ENCODE measurements at regions not wholly inside any gene's neighbourhood (a gene's known extent, or its start where the extent isn't known, plus 50 kb on each side); places are given as distances from the start of the nearest gene placed in this dataset.
"Not testable (repeated sequence)": the region's sequence is repeated elsewhere in the genome, so short reads cannot be mapped to it uniquely, and the experiment has no call there.

GRCh38 chr2:16464641-16465040 lies 201.0 kb downstream of the CYRIA start:
- no peak for DNase-seq (ENCODE audit: low read depth)

GRCh38 chr2:16462958-16463357 lies 202.7 kb downstream of the CYRIA start:
- DNase-seq (ENCODE audit: low read depth), result no peak

- no peak for DNase-seq (ENCODE audit: low read depth)
These were observed 204.0 kb downstream of the CYRIA start for GRCh38 chr2:16461672-16462071.

- no peak for DNase-seq (ENCODE audit: low read depth)
These were observed 206.0 kb downstream of the CYRIA start for GRCh38 chr2:16459606-16460005.

GRCh38 chr2:16454621-16455020 lies 211.0 kb downstream of the CYRIA start:
- DNase-seq (ENCODE audit: low read depth), result no peak

GRCh38 chr2:16452123-16452522 lies 213.5 kb downstream of the CYRIA start:
- no peak for DNase-seq (ENCODE audit: low read depth)

DNA sequence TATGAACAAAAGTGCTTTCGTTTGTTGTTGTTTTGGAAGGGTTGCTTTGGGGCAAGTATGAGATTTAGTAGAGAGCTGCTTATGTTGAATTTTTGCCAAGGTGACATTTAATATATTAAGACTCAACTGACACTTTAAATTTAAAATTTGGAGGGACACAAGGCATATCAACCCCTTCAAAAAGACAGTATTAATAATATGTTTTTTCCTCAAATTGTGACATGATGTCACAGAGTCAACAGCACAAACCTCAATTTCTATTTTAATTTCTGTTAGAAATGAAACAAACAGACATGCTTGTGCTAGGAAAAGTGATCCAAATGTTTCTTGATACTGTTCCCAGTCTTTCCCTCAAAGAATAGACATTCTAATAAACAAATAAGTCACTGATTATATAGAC lies 218.9 kb downstream of the CYRIA start:
- DNase-seq (ENCODE audit: low read depth), result no peak

DNA sequence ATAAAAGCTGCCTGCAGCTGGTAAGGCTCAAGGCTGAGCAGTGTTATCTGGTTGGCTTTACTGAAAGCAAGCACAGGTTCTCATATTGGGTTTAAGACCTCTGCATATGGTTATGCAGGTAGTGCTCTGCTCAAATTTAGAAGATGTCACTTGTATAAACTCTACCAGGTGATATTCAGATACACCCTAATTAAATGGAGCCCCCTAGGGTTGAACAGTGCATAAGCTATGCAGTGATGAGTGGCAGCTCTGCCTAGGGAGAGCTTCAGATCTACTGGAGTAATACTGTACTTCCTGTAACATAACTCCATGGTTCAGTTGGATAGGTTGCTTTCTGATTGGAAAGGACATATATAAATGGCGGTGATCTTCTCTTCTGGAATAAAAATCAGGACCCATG lies 222.7 kb downstream of the CYRIA start:
- DNase-seq (ENCODE audit: low read depth), result no peak

- DNase-seq (ENCODE audit: low read depth), result no peak
These were observed 224.2 kb downstream of the CYRIA start for GRCh38 chr2:16441431-16441830.

DNA sequence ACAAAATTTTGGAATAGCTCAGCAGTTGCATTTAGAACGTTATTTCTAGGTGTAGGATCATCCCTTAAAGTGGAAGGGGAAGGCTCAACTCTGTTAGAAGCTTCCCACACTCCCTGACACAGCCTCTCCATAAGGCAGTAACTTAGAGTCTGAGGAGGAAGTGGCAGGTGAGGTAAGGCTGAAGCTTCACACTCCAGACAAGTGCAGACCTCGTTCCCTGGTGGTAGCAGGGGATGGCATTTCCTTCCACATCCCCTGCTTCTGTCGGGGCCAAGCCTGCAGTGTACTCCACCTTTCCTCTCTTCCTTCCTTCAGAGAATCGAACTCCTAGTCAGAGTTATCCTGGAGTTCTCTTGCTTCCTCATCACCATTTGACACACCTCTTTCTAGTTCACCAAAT lies 224.7 kb downstream of the CYRIA start:
- no peak for DNase-seq (ENCODE audit: low read depth)

- no peak for DNase-seq (ENCODE audit: low read depth)
These were observed 226.9 kb downstream of the CYRIA start for GRCh38 chr2:16438613-16439321.

DNA sequence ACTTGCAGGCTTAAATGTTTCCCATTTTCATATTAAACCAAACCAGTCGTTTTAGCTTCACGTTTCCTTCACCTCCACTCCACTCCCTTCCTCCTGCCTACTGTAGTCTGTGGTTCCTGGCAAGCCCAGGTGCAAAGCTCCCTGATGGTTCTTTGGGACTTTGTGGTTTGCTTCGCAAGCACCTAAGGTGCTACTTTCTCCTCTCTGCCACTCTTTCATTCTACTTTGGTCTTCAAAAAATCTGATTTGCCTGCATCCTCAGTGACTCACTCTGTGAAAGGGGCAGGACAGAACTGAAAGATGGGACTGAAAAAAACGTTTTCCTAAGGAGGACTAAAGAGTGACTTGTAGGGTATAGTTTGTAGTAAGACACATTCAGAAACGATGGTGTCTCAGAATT lies 228.4 kb downstream of the CYRIA start:
- no peak for DNase-seq (ENCODE audit: low read depth)

DNA sequence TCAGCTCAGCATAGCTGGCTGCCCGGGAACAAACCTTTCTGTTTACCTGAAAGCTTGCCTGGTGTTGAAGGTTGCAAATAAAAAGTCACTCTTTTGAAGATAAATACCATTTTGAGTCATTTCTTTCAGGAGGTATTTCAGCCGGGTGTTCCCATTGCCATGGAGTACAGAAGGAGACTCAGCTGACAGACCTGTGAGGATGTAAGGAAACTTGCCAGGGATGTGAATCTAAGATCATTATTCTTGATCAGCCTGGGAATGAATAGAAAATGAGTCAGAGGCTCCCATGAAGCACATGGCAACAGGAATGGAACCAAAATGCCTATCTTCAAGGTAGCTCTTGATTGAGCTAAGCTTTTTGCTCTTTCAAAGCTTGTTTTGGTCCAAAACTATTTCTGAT lies 231.2 kb downstream of the CYRIA start:
- no peak for DNase-seq (ENCODE audit: low read depth)

DNA sequence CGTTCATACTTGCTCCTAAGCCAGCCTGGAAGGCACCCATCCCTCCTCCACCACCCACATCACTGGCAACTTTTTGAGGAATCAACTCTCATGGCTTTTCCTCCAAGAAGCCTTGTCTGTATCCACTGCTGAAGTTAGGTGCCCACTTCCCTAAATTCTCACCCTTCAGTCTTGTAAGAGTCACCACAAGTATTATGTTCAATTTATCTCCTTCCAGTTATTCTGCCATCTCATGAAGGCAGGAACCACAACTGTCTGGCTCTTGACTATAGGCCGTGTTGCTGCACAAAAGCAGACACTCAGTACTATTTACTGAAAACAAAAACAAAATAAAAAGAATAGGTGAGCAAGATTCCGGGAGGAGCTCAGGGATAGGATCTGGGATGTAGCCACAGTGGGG lies 234.8 kb downstream of the CYRIA start:
- DNase-seq (ENCODE audit: low read depth), result no peak

- DNase-seq (ENCODE audit: low read depth), result no peak
These were observed 236.0 kb downstream of the CYRIA start for GRCh38 chr2:16429431-16430145.

DNA sequence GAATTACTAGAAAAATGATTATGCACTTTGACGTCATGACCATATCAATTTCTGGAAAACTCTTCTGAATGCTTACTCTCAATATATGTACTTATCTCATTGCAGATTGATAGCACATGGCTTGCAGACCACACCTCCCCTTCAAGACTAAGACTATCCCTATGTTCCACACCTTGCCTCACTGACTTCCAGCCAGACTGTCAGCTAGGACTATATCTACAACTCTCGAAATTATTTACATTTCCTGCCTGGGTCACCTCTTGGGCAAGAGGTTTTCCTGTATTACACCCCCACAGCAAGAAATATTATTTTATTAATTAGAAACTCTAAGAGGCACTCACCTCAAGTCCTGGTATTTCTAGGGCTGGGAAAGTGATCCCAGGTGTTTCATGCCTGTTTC lies 236.6 kb downstream of the CYRIA start:
- DNase-seq (ENCODE audit: low read depth), result no peak

- DNase-seq (ENCODE audit: low read depth), result no peak
These were observed 239.9 kb downstream of the CYRIA start for GRCh38 chr2:16425462-16426336.

- no peak for DNase-seq (ENCODE audit: low read depth)
These were observed 245.2 kb downstream of the CYRIA start for GRCh38 chr2:16420421-16420820.

DNA sequence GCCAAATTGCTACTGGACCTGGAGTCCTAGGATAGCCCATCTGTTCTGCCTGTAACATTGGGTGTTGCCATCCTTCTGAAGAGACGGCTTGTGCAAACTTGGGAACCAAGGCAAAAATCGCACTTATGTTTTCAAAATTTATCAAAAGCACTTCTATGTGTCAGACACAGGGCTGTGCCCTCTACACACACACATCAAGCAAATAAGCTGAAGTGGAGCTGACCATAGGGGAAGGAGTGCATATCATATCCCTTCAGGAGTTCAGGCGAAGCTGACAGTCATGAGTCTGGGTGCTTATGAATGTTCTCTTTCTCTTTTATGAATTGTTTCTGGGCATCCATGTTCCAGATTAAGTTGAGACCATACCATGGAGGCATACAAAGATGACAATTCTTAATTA lies 247.9 kb downstream of the CYRIA start:
- no peak for DNase-seq (ENCODE audit: low read depth)

- no peak for DNase-seq (ENCODE audit: low read depth)
These were observed 249.0 kb downstream of the CYRIA start for GRCh38 chr2:16416651-16417050.

DNA sequence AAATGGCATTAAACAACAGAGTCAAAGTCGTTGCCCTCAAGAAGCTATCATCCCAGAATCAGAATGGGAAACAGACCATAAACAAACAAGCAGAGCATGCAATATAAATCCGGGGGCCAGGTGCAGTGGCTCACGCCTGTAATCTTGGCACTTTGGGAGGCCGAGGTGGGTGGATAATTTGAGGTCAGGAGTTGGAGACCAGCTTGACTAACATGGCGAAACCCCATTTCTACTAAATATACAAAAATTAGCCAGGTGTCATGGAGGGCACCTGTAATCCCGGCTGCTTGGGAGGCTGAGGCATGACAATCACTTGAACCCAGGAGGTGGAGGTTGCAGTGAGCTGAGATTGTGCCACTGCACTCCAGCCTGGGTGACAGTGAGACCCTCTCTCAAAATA lies 249.8 kb downstream of the CYRIA start:
- DNase-seq (ENCODE audit: low read depth), result not testable (repeated sequence)

GRCh38 chr2:16413947-16414346 lies 251.7 kb downstream of the CYRIA start:
- DNase-seq (ENCODE audit: low read depth), result no peak

GRCh38 chr2:16413285-16413684 lies 252.3 kb downstream of the CYRIA start:
- no peak for DNase-seq (ENCODE audit: low read depth)

Data from stimulated activated CD8-positive, alpha-beta memory T cell treated with anti-CD3 and anti-CD28 coated beads, Interleukin-15, amount 100 ng/mL, for 1 hour (primary cell).